ENCODE measurements at regions not wholly inside any gene's neighbourhood (a gene's known extent, or its start where the extent isn't known, plus 50 kb on each side); places are given as distances from the start of the nearest gene placed in this dataset.
"Not testable (repeated sequence)": the region's sequence is repeated elsewhere in the genome, so short reads cannot be mapped to it uniquely, and the experiment has no call there.

DNA sequence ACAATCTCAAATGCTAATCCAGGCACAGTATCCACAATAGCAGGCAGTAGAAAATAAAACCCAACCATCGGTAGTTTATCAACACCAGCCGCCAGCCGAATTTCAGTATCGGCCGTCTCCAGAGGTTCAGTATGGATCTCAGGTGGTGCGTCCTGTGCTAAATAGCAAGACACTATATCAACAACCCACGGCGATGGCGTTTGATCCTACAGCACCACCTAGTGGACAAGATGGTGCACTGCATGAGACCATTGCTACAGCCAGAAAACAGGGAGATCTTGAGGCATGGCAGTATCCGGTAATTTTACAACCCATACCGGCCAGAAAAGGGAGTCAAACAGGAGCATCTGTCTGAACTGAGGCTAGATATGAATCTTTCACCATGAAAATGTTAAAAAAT lies 112.0 kb upstream of the FRG2C start:
- H3K27ac ChIP-seq; H3K4me1 ChIP-seq; intact Hi-C loops (cut with DNase I); H3K4me3 ChIP-seq; H3K27me3 ChIP-seq; ATAC-seq; H3K36me3 ChIP-seq: not testable (repeated sequence)
- peak in 1 of 4 donors; percentile 13 for DNase-seq
- TF ChIP-seq, protein P1, sequence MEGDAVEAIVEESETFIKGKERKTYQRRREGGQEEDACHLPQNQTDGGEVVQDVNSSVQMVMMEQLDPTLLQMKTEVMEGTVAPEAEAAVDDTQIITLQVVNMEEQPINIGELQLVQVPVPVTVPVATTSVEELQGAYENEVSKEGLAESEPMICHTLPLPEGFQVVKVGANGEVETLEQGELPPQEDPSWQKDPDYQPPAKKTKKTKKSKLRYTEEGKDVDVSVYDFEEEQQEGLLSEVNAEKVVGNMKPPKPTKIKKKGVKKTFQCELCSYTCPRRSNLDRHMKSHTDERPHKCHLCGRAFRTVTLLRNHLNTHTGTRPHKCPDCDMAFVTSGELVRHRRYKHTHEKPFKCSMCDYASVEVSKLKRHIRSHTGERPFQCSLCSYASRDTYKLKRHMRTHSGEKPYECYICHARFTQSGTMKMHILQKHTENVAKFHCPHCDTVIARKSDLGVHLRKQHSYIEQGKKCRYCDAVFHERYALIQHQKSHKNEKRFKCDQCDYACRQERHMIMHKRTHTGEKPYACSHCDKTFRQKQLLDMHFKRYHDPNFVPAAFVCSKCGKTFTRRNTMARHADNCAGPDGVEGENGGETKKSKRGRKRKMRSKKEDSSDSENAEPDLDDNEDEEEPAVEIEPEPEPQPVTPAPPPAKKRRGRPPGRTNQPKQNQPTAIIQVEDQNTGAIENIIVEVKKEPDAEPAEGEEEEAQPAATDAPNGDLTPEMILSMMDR (IDR thresholded peaks at IDR 0.05): peak; percentile 17 to 70
- H3K9me3 ChIP-seq: peaks cover 0 to 30% of the 10 kb centered on the region in 2 donors

DNA sequence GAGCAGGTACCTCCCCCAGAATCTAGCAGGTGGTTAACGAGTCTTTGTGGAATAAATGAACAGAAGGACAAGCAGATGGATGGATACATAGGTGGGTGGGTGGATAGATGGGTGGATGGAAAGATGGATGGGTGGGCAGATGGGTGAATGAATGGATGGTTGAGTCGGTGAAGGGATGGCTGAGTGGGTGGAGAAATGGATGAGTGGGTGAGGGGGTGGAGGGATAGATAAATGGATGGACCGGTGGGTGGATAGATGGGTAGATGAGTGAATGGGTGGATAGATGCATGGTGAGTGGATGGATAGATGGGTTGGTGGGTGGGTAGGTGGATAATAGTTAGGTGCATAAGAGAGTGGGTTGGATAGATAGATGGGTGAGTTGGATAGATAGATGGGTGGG lies 99.7 kb upstream of the FRG2C start:
- DNase-seq; H3K36me3 ChIP-seq; H3K27ac ChIP-seq; intact Hi-C loops (cut with DNase I); ATAC-seq; H3K4me1 ChIP-seq; H3K27me3 ChIP-seq; H3K9me3 ChIP-seq; H3K4me3 ChIP-seq: not testable (repeated sequence)

DNA sequence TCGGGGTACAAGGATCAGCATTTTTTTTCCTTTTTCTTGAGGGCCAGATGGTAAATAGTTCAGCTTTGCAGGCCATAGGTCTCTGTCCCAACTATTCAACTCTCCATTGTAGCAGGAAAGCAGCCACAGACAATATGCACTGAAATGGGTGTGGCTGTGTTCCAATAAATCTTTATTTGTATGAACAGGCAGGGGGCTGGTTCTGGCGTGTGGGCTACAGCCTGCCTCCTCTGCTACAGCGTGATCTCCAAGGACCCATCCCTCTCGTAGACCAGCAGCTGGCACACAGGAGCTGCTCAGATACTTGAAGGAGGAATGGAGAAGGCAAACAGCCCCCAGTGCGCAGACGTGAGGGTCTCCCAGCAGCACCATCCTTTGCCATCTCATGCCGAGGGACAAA lies 91.8 kb upstream of the FRG2C start:
- H3K4me3 ChIP-seq; H3K27me3 ChIP-seq; DNase-seq; H3K36me3 ChIP-seq; intact Hi-C loops (cut with DNase I); ATAC-seq; H3K4me1 ChIP-seq; H3K9me3 ChIP-seq; H3K27ac ChIP-seq: not testable (repeated sequence)

DNA sequence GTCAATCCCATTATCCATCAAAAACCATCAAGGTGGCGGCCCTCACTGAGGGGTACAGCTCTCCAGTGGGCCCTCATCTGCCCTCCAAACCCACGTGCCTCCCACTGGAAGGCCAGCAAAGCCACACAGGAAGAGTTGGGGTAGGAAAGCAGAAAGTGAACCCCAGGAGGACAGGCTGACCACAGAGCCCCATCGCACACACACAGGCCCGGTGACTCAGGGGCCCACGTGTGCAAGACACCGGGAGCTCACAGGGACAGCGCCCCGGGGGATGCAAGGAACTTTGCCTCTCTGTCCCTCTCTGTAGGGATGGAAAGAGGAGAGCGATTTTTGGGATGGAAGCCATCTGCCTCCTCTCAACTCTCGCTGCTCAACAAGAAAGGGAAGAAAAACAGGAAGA lies 85.0 kb upstream of the FRG2C start:
- H3K27ac ChIP-seq; ATAC-seq; H3K36me3 ChIP-seq; intact Hi-C loops (cut with DNase I); H3K4me1 ChIP-seq; H3K4me3 ChIP-seq; DNase-seq; H3K9me3 ChIP-seq: not testable (repeated sequence)
- peaks cover 0 to 56% of the 10 kb centered on the region in 2 donors for H3K27me3 ChIP-seq

DNA sequence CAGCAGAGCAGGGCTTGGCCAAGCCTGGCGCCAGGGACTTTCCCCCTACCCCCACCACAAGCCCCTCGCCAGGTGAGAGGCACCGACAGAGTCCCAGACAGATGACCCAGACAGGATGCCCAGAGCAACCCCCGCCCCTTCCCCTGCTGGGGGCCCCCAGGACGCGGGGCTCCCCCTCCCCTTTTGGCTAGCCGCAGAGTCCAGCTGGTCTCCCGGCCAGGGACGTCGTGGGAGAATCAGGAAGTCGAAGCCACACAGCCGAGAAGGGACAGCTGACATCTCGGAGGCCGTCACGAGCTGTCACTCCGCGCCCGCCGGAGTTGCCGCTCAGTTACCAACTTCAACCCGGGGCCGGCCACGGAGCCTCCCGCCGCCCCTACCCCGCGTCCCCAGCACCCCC lies 84.6 kb upstream of the FRG2C start:
- H3K36me3 ChIP-seq; H3K4me1 ChIP-seq; H3K9me3 ChIP-seq; ATAC-seq; intact Hi-C loops (cut with DNase I); H3K27ac ChIP-seq: not testable (repeated sequence)
- H3K4me3 ChIP-seq: peak overlapping the region; percentile 13 to 36
- peak in 1 of 4 donors; percentile 5 for DNase-seq
- peaks cover 0 to 56% of the 10 kb centered on the region in 2 donors for H3K27me3 ChIP-seq

DNA sequence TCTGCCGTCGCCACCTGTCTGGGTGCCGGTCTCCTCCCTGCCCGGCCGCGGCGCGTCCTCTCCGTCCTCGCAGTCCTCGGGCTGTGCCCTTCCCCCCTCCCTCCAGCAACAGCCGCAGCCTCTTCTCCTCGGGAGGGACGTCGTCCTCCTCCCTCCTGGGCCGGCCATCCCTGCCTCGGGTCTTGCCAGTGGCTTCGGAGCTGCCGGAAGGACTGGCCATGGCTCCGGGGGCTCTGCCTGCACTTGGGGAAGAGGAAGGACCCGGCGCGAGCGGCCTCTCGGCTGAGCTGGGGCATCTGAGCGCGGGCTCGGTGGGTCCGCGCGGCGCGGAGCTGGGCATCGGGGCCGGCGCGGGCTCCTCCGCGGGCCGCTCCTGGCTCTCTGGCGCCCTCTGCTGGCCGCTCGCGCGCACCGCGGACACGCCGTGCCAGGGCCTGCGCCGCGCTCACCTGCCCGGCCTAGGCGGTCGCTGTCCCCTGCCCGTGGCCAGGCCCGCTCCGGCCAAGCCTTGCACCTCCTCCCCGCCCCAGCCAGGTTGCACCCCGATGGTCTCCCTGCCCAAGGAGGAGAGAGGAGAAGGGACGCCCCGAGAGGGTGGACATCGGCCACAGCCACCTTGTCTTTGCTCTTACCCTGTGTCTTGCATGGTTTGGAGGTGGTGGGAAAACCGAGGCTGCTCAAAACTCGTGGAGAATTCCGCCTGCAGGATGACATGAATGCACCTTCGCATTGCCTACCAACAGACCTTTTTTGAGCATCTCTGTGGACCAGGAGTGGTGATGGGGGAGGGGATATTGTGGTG lies 83.9 kb upstream of the FRG2C start:
- H3K36me3 ChIP-seq; H3K9me3 ChIP-seq; intact Hi-C loops (cut with DNase I): not testable (repeated sequence)

DNA sequence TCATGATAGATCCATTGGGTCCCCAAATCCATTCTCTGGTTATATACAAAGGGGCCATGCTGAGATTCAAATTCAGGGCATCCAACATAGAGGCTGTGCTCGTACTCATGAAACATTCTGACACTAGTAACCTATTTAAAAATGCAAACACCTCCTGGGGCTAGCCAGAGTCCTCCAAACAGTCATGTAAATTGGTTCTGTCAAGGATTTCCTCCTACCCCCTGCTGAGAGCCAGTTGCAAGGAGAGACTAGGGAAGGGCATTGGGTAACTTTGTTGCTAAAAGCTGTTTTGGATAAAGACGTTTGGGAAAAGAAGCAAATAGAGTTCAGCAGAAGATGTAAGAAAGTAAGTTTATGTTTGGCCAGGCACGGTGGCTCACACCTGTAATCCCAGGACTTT lies 81.6 kb upstream of the FRG2C start:
- H3K4me3 ChIP-seq; ATAC-seq; H3K9me3 ChIP-seq; H3K4me1 ChIP-seq; H3K27ac ChIP-seq; DNase-seq; H3K36me3 ChIP-seq; intact Hi-C loops (cut with DNase I): not testable (repeated sequence)
- peaks cover 0 to 56% of the 10 kb centered on the region in 2 donors for H3K27me3 ChIP-seq

More for the DNA sequence above, 83.9 kb upstream of the FRG2C start:
- DNase-seq: peak in 3 of 4 donors; percentile 28 to 91 (median 35)
- H3K4me1 ChIP-seq, H3K27ac ChIP-seq: not testable (repeated sequence)
- TF ChIP-seq, protein P1 (IDR thresholded peaks at IDR 0.05): peak; percentile 50 to 79
- peaks cover 0 to 56% of the 10 kb centered on the region in 2 donors for H3K27me3 ChIP-seq
- ATAC-seq: peak; percentile 52
- H3K4me3 ChIP-seq: peak overlapping the region; percentile 13 to 36

DNA sequence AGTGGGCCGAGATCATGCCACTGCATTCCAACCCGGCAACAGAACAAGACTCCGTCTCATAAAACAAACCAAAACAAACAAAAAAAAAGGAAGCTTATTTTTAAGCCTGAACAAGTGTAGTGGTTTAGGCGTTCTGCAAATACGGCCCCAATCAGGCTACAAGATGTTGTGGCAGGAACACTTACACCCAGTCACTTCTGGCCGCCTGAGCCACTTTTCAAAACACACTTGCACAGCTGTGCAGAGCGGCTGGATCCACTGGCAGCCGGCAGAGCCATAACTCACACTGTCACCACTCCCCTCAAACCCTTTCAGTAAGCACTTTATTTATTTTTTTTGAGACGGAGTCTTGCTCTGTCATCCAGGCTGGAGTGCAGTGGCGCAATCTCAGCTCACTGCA lies 81.0 kb upstream of the FRG2C start:
- H3K36me3 ChIP-seq; H3K4me3 ChIP-seq; DNase-seq; H3K9me3 ChIP-seq; H3K27ac ChIP-seq; H3K4me1 ChIP-seq; intact Hi-C loops (cut with DNase I); ATAC-seq: not testable (repeated sequence)
- peaks cover 0 to 56% of the 10 kb centered on the region in 2 donors for H3K27me3 ChIP-seq

DNA sequence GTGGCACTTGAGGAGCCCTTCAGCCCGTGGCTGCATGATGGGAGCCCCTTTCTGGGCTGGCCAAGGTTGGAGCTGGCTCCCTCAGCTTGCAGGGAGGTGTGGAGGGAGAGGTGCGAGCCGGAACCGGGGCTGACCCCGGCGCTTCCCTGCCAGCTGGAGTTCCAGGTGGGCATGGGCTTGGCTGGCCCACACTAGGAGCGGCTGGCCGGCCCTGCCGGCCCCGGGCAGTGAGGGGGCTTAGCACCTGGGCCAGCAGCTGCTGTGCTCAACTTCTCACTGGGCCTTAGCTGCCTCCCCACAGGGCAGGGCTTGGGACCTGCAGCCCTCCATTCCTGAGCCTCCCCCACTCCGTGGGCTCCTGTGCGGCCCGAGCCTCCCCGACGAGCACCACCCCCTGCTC lies 76.4 kb upstream of the FRG2C start:
- ATAC-seq; intact Hi-C loops (cut with DNase I); DNase-seq; H3K27ac ChIP-seq; H3K4me1 ChIP-seq; H3K9me3 ChIP-seq; H3K4me3 ChIP-seq; H3K36me3 ChIP-seq: not testable (repeated sequence)
- H3K27me3 ChIP-seq: peaks cover 0 to 14% of the 10 kb centered on the region in 2 donors

DNA sequence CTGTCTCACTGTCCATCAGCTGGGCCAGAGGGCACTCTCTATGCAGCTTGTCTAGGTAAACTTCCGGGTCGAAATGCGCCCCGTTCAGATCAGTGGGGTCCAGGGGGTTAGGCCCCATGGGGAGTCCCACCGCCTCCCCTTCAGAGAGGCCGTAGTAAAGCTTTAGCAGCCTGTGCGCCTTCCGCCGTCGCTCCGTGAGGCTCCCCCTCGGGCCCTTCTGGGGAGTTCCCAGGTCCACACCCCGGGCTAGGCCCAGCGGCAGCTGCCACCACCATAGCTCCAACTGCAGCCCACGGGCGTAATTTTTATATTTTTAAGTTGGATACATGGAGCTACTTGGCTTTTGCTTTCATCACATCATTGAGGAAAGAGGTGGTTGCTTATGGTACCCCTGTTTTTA lies 73.7 kb upstream of the FRG2C start:
- H3K27ac ChIP-seq; H3K27me3 ChIP-seq; DNase-seq; H3K9me3 ChIP-seq; H3K4me1 ChIP-seq; H3K4me3 ChIP-seq; intact Hi-C loops (cut with DNase I); H3K36me3 ChIP-seq; ATAC-seq: not testable (repeated sequence)

DNA sequence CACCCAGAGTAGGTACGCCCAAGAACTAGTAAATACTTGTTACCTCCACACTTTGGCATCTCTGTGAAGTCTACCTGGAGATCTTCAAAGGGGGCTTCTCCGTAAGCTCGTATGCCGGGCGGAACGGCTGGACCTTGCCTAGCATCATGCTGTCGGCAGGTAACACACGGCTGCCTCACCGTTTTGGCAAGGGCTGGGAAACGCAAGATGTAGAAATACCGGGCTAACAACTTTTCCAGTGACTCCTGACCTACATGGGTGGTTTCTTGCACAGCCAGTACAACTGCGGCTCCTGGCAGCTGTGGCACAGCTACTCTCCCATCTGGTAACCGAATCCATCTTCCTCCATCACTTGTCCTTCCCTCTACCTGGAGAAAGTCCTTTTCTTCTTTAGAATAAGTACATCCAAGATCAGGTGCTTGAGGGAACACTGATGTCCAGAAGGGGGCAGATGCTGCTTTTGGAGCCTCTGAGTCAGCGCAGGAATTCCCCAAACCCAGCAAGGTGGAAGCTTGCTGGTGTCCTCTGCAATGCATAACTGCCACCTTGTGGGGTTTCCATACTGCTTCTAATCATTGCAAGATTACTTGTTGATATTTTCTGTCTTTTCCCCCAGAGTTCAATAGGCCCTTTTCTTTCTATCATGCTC lies 59.7 kb upstream of the FRG2C start:
- H3K4me3 ChIP-seq; H3K27ac ChIP-seq; H3K4me1 ChIP-seq; intact Hi-C loops (cut with DNase I); ATAC-seq; H3K27me3 ChIP-seq; H3K36me3 ChIP-seq; H3K9me3 ChIP-seq: not testable (repeated sequence)
- peak in 1 of 4 donors; percentile 17 for DNase-seq

Measured in left lung (tissue), 4 donors.